Psoas muscle (tissue), 7 donors: ENCODE measurements at regions not wholly inside any gene's neighbourhood (a gene's known extent, or its start where the extent isn't known, plus 50 kb on each side); places are given as distances from the start of the nearest gene placed in this dataset.

Source experiments
- ATAC-seq, 4 donors: fragments of 200-7000 bp; cut with Tn5 transposase; one replicate each; pipeline ENCODE4 v1.9.1; 2020; ENCODE audit warnings: moderate library complexity in 3 of 4, mild to moderate bottlenecking in 2 of 4
- DNase-seq, 2 donors: peaks; one replicate each; pipeline ENCODE4 v3.0.0-alpha.2; 2020
- H3K27ac ChIP-seq: fragments of 200-600 bp; one replicate; pipeline ENCODE4 v1.8.0; 2022
- H3K27me3 ChIP-seq, 3 donors: fragments of 200-600 bp in 1 of 3; one replicate each; pipeline versions ENCODE4 v1.6.1 to v1.8.0; 2013 to 2022; ENCODE audit warnings: low read length in 2 of 3, mild to moderate bottlenecking in 2 of 3, moderate library complexity in 1 of 3; ENCODE audit not compliant: insufficient read depth in 3 of 3
- H3K36me3 ChIP-seq, 2 donors: fragments of 200-600 bp in 1 of 2; one replicate each; pipeline versions ENCODE4 v1.6.1 to v1.8.0; 2013 to 2022; ENCODE audit warnings: low read depth in 1 of 2, mild to moderate bottlenecking in 1 of 2, moderate library complexity in 1 of 2; ENCODE audit not compliant: insufficient read depth in 1 of 2
- H3K4me1 ChIP-seq: fragments of 200-600 bp; one replicate; pipeline ENCODE4 v1.8.0; 2022
- H3K4me3 ChIP-seq: fragments of 200-600 bp; one replicate; pipeline ENCODE4 v1.8.0; 2022; ENCODE audit warnings: mild to moderate bottlenecking
- H3K9me3 ChIP-seq: fragments of 200-600 bp; one replicate; pipeline ENCODE4 v1.8.0; 2022
- WGBS, 3 donors: extraction: QIAGEN DNeasy Blood & Tissue Kit; methylation state at CpG; one replicate each; pipeline versions ENCODE4 v1.1.6 to v1.1.7; 2013; 5-methylcytosine and 5-hydroxymethylcytosine counted together
- intact Hi-C, 2 donors: fragments of 100-400 bp; cut with DNase I; formaldehyde crosslinking; loops; one replicate each; pipeline versions ENCODE4 v1.11.0 to v1.14.2; 2022
- TF ChIP-seq, protein P1 (sequence below): fragments of 200-600 bp; IDR thresholded peaks from one replicate; pipeline ENCODE4 v1.8.0; 2022; ENCODE audit warnings: antibody characterized with exemption
- donor health status: healthy with polysubstance abuse.
- donor health status: DM: no; HTN: no; CAD: no; lungs with moderate emphysema.
- donor health status: Bipolar disorder and iron deficiency.
- donor health status: healthy.
- donor health status: DM: yes; HTN: yes; CAD: no.
- donor health status: DM: no; HTN: no; CAD: no.
- donor health status: DM: yes; HTN: yes; CAD: no.

- intact Hi-C loops = no loop called here
- 68 to 91% (median 76%) methylated on average over 3 of the region's 3 CpGs for whole genome bisulfite sequencing, 3 donors
- Histone ChIP-seq H3K27ac (no peak overlapping the region), H3K9me3 (no peaks in the 10 kb centered on the region), H3K4me1 (peaks cover 7% of the 10 kb centered on the region), H3K4me3 (no peak overlapping the region), H3K27me3 (no peaks in the 10 kb centered on the region), H3K36me3 (no peaks in the 10 kb centered on the region)
- no peak for DNase-seq
- no peak for ATAC-seq
- TF ChIP-seq, protein P1, sequence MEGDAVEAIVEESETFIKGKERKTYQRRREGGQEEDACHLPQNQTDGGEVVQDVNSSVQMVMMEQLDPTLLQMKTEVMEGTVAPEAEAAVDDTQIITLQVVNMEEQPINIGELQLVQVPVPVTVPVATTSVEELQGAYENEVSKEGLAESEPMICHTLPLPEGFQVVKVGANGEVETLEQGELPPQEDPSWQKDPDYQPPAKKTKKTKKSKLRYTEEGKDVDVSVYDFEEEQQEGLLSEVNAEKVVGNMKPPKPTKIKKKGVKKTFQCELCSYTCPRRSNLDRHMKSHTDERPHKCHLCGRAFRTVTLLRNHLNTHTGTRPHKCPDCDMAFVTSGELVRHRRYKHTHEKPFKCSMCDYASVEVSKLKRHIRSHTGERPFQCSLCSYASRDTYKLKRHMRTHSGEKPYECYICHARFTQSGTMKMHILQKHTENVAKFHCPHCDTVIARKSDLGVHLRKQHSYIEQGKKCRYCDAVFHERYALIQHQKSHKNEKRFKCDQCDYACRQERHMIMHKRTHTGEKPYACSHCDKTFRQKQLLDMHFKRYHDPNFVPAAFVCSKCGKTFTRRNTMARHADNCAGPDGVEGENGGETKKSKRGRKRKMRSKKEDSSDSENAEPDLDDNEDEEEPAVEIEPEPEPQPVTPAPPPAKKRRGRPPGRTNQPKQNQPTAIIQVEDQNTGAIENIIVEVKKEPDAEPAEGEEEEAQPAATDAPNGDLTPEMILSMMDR = no peak
Measured at GRCh38 chr20:11356061-11356460, 561.6 kb upstream of the BTBD3 start.

DNA sequence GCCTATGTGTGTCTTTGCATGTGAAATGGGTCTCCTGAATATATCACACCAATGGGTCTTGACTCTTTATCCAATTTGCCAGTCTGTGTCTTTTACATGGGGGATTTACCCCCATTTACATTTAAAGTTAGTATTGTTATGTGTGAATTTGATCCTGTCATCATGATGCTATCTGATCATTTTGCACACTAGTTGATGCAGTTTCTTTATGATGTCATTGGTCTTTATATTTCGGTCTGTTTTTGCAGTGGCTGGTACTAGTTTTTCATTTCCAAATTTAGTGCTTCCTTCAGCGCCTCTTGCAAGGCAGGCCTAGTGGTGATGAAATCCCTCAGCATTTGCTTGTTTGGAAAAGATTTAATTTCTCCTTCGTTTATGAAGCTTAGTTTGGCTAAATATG, 555.2 kb upstream of the BTBD3 start:
- H3K4me1 ChIP-seq = no peaks in the 10 kb centered on the region
- no peaks in the 10 kb centered on the region for H3K36me3 ChIP-seq
- H3K4me3 ChIP-seq = no peak overlapping the region
- TF ChIP-seq, protein P1 = no peak
- H3K9me3 ChIP-seq = no peaks in the 10 kb centered on the region
- H3K27me3 ChIP-seq = no peaks in the 10 kb centered on the region
- 56 to 74% (median 67%) methylated on average over 3 of the region's 3 CpGs for WGBS, 3 donors
- ATAC-seq (no peak), DNase-seq (no peak)
- H3K27ac ChIP-seq = no peak overlapping the region
- intact Hi-C loops = no loop called here

DNA sequence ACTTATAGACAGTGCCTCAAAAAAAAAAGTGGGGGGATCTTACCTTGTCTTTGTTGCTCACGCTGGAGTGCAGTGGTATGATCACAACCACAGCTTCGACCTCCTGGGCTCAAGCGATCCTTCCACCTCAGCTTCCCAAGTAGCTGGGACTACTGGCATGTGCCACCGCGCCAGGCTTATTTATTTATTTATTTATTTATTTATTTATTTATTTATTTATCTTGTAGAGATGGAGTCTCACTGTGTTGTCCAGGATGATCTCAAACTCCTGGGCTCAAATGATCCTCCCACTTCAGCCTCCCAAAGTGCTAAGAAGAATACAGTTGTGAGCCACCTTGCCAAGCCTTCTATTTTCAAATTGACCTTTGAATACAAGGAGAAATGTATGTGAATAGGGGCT, 553.0 kb upstream of the BTBD3 start:
- 76 to 88% (median 86%) methylated on average over 5 of the region's 5 CpGs for WGBS, 3 donors
- no peaks in the 10 kb centered on the region for H3K4me1 ChIP-seq
- TF ChIP-seq, protein P1 = no peak

DNA sequence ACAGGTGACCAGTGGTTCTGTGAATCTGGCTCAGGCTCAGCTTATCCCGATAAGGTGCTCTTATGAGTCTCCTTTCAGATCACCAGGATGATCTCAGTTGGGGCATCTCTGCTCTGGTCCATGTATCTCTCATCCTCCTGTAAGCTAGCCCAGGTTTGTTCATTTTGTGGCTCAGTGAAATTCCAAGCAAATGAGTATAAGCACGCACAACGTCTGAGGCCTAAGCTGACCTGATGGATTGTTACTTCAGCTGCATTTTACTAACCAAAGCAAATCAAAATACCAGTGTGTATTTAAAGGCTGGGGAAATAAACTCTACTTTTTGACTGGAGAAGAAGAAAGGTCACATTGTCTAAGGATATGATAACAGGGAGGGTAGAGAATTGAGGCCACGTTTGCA, 551.0 kb upstream of the BTBD3 start:
- Histone ChIP-seq H3K27me3 (no peaks in the 10 kb centered on the region), H3K36me3 (no peaks in the 10 kb centered on the region), H3K9me3 (no peaks in the 10 kb centered on the region), H3K4me1 (no peaks in the 10 kb centered on the region), H3K27ac (no peak overlapping the region), H3K4me3 (no peak overlapping the region)
- TF ChIP-seq, protein P1 = no peak
- ATAC-seq (no peak), DNase-seq (no peak)
- 69 to 81% (median 80%) methylated on average over 4 of the region's 4 CpGs for WGBS, 3 donors
- intact Hi-C loops = no loop called here

More for the DNA sequence above, 553.0 kb upstream of the BTBD3 start:
- Histone ChIP-seq H3K27ac (no peak overlapping the region), H3K27me3 (no peaks in the 10 kb centered on the region), H3K36me3 (no peaks in the 10 kb centered on the region), H3K9me3 (no peaks in the 10 kb centered on the region), H3K4me3 (no peak overlapping the region)
- intact Hi-C loops = no loop called here
- no peak for ATAC-seq
- DNase-seq = no peak

- intact Hi-C loops = no loop called here
- no peak for ATAC-seq
Measured at GRCh38 chr20:11368499-11368898, 549.2 kb upstream of the BTBD3 start.

More at GRCh38 chr20:11368499-11368898, 549.2 kb upstream of the BTBD3 start:
- no peaks in the 10 kb centered on the region for H3K27me3 ChIP-seq
- no peak for DNase-seq
- WGBS, 3 donors = 19 to 30% (median 26%) methylated on average over 4 of the region's 4 CpGs
- no peaks in the 10 kb centered on the region for H3K9me3 ChIP-seq
- H3K27ac ChIP-seq = no peak overlapping the region
- TF ChIP-seq, protein P1 = no peak
- H3K4me1 ChIP-seq = no peaks in the 10 kb centered on the region
- no peaks in the 10 kb centered on the region for H3K36me3 ChIP-seq
- H3K4me3 ChIP-seq = no peak overlapping the region
